Upper lobe of right lung (tissue), 1 donor: ENCODE measurements at regions not wholly inside any gene's neighbourhood (a gene's known extent, or its start where the extent isn't known, plus 50 kb on each side); places are given as distances from the start of the nearest gene placed in this dataset.

Experiments
- ATAC-seq: fragments of 200-7000 bp; cut with Tn5 transposase; one replicate; pipeline ENCODE4 v1.9.1; 2020; ENCODE audit warnings: mild to moderate bottlenecking, moderate library complexity
- DNase-seq: peaks from one replicate; pipeline ENCODE4 v3.0.0-alpha.2; 2020
- H3K27ac ChIP-seq: fragments of 200-600 bp; one replicate; pipeline ENCODE4 v1.8.0; 2022
- H3K27me3 ChIP-seq: fragments of 200-600 bp; one replicate; pipeline ENCODE4 v1.8.0; 2022; ENCODE audit warnings: mild to moderate bottlenecking
- H3K36me3 ChIP-seq: fragments of 200-600 bp; one replicate; pipeline ENCODE4 v1.8.0; 2022
- H3K4me1 ChIP-seq: fragments of 200-600 bp; one replicate; pipeline ENCODE4 v1.8.0; 2022
- H3K4me3 ChIP-seq: fragments of 200-600 bp; one replicate; pipeline ENCODE4 v1.8.0; 2022; ENCODE audit warnings: mild to moderate bottlenecking
- H3K9me3 ChIP-seq: fragments of 200-600 bp; one replicate; pipeline ENCODE4 v1.8.0; 2022
- intact Hi-C: fragments of 100-400 bp; cut with DNase I; formaldehyde crosslinking; loops from one replicate; pipeline ENCODE4 v1.11.0; 2022
- TF ChIP-seq, protein P1 (sequence below): fragments of 200-600 bp; IDR thresholded peaks from one replicate; pipeline ENCODE4 v1.8.0; 2022; ENCODE audit warnings: antibody characterized with exemption
- donor health status: DM: no; HTN: yes; CAD: no; lungs with severe emphysema.

- Histone ChIP-seq H3K27ac (no peak overlapping the region), H3K9me3 (no peaks in the 10 kb centered on the region), H3K4me3 (no peak overlapping the region), H3K36me3 (no peaks in the 10 kb centered on the region), H3K27me3 (no peaks in the 10 kb centered on the region), H3K4me1 (peaks cover 19% of the 10 kb centered on the region)
- intact Hi-C loops = no loop called here
- no peak for DNase-seq
- TF ChIP-seq, protein P1, sequence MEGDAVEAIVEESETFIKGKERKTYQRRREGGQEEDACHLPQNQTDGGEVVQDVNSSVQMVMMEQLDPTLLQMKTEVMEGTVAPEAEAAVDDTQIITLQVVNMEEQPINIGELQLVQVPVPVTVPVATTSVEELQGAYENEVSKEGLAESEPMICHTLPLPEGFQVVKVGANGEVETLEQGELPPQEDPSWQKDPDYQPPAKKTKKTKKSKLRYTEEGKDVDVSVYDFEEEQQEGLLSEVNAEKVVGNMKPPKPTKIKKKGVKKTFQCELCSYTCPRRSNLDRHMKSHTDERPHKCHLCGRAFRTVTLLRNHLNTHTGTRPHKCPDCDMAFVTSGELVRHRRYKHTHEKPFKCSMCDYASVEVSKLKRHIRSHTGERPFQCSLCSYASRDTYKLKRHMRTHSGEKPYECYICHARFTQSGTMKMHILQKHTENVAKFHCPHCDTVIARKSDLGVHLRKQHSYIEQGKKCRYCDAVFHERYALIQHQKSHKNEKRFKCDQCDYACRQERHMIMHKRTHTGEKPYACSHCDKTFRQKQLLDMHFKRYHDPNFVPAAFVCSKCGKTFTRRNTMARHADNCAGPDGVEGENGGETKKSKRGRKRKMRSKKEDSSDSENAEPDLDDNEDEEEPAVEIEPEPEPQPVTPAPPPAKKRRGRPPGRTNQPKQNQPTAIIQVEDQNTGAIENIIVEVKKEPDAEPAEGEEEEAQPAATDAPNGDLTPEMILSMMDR = no peak
- no peak for ATAC-seq
These were observed 66.4 kb downstream of the VCPKMT start for GRCh38 chr14:50049703-50050570.

- H3K4me3 ChIP-seq = no peak overlapping the region
- H3K27me3 ChIP-seq = no peaks in the 10 kb centered on the region
- no peaks in the 10 kb centered on the region for H3K36me3 ChIP-seq
- intact Hi-C loops = no loop called here
- ATAC-seq (no peak), DNase-seq (no peak)
- TF ChIP-seq, protein P1 = no peak
- no peak overlapping the region for H3K27ac ChIP-seq
- no peaks in the 10 kb centered on the region for H3K9me3 ChIP-seq
- H3K4me1 ChIP-seq = peaks cover 13% of the 10 kb centered on the region
These were observed 65.3 kb downstream of the VCPKMT start for GRCh38 chr14:50051106-50051505.

GRCh38 chr14:50051706-50052105 lies 64.7 kb downstream of the VCPKMT start:
- Histone ChIP-seq H3K9me3 (no peaks in the 10 kb centered on the region), H3K27ac (no peak overlapping the region), H3K36me3 (no peaks in the 10 kb centered on the region), H3K4me1 (peaks cover 11% of the 10 kb centered on the region), H3K4me3 (no peak overlapping the region), H3K27me3 (no peaks in the 10 kb centered on the region)
- TF ChIP-seq, protein P1 = no peak
- no peak for ATAC-seq
- DNase-seq = no peak
- intact Hi-C loops = no loop called here

GRCh38 chr14:50052517-50052916 lies 63.9 kb downstream of the VCPKMT start:
- intact Hi-C loops = no loop called here
- DNase-seq = no peak

DNA sequence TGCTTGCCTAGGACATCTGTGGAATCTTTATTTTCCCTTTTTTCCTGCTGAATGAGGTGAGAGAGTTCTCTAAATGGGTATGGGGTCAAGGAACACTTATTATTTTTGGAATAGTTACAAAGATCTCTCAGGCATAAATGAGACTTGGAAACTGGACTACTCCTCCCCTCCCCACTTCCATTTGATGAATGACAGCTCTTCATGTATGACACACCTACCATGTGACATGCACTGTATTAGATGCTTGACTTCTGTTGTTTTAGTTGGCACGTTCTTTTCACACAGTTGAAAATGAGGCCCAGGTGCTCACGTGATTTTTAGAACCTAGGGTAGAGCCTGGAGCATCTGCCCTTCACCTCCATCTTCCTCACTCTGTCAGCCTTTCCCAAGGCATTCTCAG lies 62.4 kb downstream of the VCPKMT start:
- no peaks in the 10 kb centered on the region for H3K4me1 ChIP-seq

More at GRCh38 chr14:50052517-50052916, 63.9 kb downstream of the VCPKMT start:
- Histone ChIP-seq H3K4me1 (peaks cover 3% of the 10 kb centered on the region), H3K36me3 (no peaks in the 10 kb centered on the region), H3K9me3 (no peaks in the 10 kb centered on the region), H3K27ac (no peak overlapping the region), H3K27me3 (no peaks in the 10 kb centered on the region), H3K4me3 (no peak overlapping the region)
- ATAC-seq = no peak
- TF ChIP-seq, protein P1 = no peak

More for the DNA sequence above, 62.4 kb downstream of the VCPKMT start:
- ATAC-seq (no peak), DNase-seq (no peak)
- TF ChIP-seq, protein P1 = no peak
- H3K4me3 ChIP-seq = no peak overlapping the region
- no peaks in the 10 kb centered on the region for H3K27me3 ChIP-seq
- no peaks in the 10 kb centered on the region for H3K9me3 ChIP-seq
- H3K27ac ChIP-seq = no peak overlapping the region
- intact Hi-C loops = no loop called here
- no peaks in the 10 kb centered on the region for H3K36me3 ChIP-seq
